Memory B cell (primary cell): ENCODE measurements at regions not wholly inside any gene's neighbourhood (a gene's known extent, or its start where the extent isn't known, plus 50 kb on each side); places are given as distances from the start of the nearest gene placed in this dataset.

ENCODE experiments used
- ATAC-seq: fragments of 150-1000 bp; cut with Tn5 transposase; 2 replicates; pipeline ENCODE4 v1.10.0; 2021; ENCODE audit warnings: low read depth, mild to moderate bottlenecking, moderate library complexity
- DNase-seq, 2 donors: peaks; one replicate each; pipeline ENCODE4 v3.0.0; 2022; ENCODE audit warnings: low spot score in 2 of 2
- H3K27ac Mint-ChIP-seq: one replicate; pipeline ENCODE4 v1.8.0; 2022; ENCODE audit warnings: mild to moderate bottlenecking, moderate library complexity, mixed read lengths
- H3K27me3 Mint-ChIP-seq: one replicate; pipeline ENCODE4 v1.8.0; 2022; ENCODE audit warnings: mixed read lengths
- H3K36me3 Mint-ChIP-seq: one replicate; pipeline ENCODE4 v1.8.0; 2022; ENCODE audit warnings: mild to moderate bottlenecking, mixed read lengths
- H3K4me1 Mint-ChIP-seq: one replicate; pipeline ENCODE4 v1.8.0; 2022; ENCODE audit warnings: mixed read lengths
- H3K4me3 Mint-ChIP-seq: one replicate; pipeline ENCODE4 v1.8.0; 2022; ENCODE audit warnings: mild to moderate bottlenecking, moderate library complexity, mixed read lengths
- H3K9me3 Mint-ChIP-seq: one replicate; pipeline ENCODE4 v1.8.0; 2022; ENCODE audit warnings: mixed read lengths

DNA sequence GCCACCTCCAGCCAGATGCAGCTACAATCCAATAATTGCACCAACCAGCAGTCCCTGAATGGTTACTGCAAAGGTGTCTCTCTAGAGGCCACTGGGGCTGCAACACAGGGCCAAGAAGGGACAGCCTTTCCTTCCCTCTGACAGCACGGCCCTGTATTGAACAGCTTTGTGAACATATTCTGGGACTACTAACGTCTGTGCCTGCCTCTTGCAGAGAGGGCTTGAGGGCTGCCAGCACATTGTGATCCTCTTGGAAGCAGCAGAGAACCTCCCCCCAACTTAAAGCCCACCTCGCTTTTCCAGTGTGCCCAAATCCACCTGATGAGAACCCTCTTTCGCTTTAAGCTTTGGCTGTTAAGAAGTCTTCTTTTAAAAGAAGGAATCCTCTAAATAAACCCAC lies 415.9 kb downstream of the RPS24 start:
- ATAC-seq (no peak), DNase-seq (no peak)
- Mint-ChIP-seq H3K27ac (no peak overlapping the region), H3K27me3 (peaks cover 11% of the 10 kb centered on the region), H3K9me3 (no peaks in the 10 kb centered on the region), H3K4me1 (peaks cover 3% of the 10 kb centered on the region), H3K4me3 (no peak overlapping the region), H3K36me3 (no peaks in the 10 kb centered on the region)

- DNase-seq (no peak), ATAC-seq (no peak)
- no peak overlapping the region for H3K27ac Mint-ChIP-seq
- H3K9me3 Mint-ChIP-seq: no peaks in the 10 kb centered on the region
- peaks cover 3% of the 10 kb centered on the region for H3K4me1 Mint-ChIP-seq
- H3K36me3 Mint-ChIP-seq: no peaks in the 10 kb centered on the region
- no peak overlapping the region for H3K4me3 Mint-ChIP-seq
- peaks cover 11% of the 10 kb centered on the region for H3K27me3 Mint-ChIP-seq
Observed at GRCh38 chr10:78450239-78450638, 416.6 kb downstream of the RPS24 start.

- no peaks in the 10 kb centered on the region for H3K36me3 Mint-ChIP-seq
- H3K4me3 Mint-ChIP-seq: no peak overlapping the region
- H3K27ac Mint-ChIP-seq: no peak overlapping the region
- ATAC-seq (no peak), DNase-seq (no peak)
- no peaks in the 10 kb centered on the region for H3K9me3 Mint-ChIP-seq
- peaks cover 3% of the 10 kb centered on the region for H3K4me1 Mint-ChIP-seq
- H3K27me3 Mint-ChIP-seq: peaks cover 12% of the 10 kb centered on the region
Observed at GRCh38 chr10:78450807-78451485, 417.3 kb downstream of the RPS24 start.

GRCh38 chr10:78451592-78451991 lies 417.9 kb downstream of the RPS24 start:
- Mint-ChIP-seq H3K4me3 (no peak overlapping the region), H3K36me3 (no peaks in the 10 kb centered on the region), H3K27ac (no peak overlapping the region), H3K4me1 (peaks cover 3% of the 10 kb centered on the region), H3K27me3 (peaks cover 12% of the 10 kb centered on the region), H3K9me3 (no peaks in the 10 kb centered on the region)
- DNase-seq (no peak), ATAC-seq (no peak)

GRCh38 chr10:78454123-78454645 lies 420.5 kb downstream of the RPS24 start:
- Mint-ChIP-seq H3K4me1 (peaks cover under 1% of the 10 kb centered on the region), H3K4me3 (no peak overlapping the region), H3K27me3 (peaks cover 5% of the 10 kb centered on the region), H3K27ac (no peak overlapping the region), H3K9me3 (no peaks in the 10 kb centered on the region), H3K36me3 (no peaks in the 10 kb centered on the region)
- no peak for ATAC-seq
- no peak for DNase-seq

DNA sequence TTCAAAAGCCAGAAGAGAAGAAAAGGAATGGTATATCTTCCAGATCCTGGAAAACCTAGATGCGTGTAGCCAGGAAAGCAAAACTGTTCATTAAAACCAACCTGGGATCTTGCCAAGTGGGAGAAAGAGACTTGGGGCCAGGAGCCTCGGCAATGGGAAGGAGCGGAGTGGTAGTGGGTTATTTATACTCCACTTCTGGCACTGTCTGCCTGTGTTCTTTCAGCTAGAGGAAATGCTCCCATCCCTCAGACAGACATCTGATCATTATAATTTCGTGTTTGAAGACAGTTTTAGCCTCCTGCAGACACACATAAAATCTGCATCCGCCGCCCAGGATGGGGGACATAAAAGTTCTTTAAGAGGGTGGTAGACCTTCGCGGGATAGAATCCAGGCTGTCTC lies 421.6 kb downstream of the RPS24 start:
- H3K4me1 Mint-ChIP-seq: no peaks in the 10 kb centered on the region
- DNase-seq: no peak
- H3K9me3 Mint-ChIP-seq: no peaks in the 10 kb centered on the region
- no peaks in the 10 kb centered on the region for H3K36me3 Mint-ChIP-seq
- no peak overlapping the region for H3K4me3 Mint-ChIP-seq
- H3K27ac Mint-ChIP-seq: no peak overlapping the region
- H3K27me3 Mint-ChIP-seq: peaks cover 5% of the 10 kb centered on the region
- ATAC-seq: no peak

DNA sequence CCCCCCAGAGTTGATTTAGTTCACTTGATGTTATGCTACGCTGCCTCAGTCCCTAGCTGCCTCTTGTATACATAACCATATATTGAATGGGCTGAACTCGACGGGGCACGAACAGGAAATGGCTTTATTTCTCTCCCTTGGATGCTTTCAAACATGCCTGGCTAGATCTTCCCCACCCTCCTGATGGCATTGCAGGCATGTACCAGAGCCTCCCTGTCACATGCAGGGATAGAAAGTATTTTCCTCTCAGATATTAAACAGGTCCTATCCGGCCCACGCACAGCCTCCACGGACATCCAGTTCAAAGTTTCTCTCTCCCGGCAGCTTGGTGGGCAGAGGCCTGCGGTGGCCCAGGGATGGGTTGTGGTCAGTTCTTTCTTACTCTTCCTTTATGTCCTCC lies 422.1 kb downstream of the RPS24 start:
- Mint-ChIP-seq H3K27me3 (peaks cover 5% of the 10 kb centered on the region), H3K9me3 (no peaks in the 10 kb centered on the region), H3K4me3 (no peak overlapping the region), H3K27ac (no peak overlapping the region), H3K4me1 (no peaks in the 10 kb centered on the region), H3K36me3 (no peaks in the 10 kb centered on the region)
- no peak for DNase-seq
- ATAC-seq: no peak

DNA sequence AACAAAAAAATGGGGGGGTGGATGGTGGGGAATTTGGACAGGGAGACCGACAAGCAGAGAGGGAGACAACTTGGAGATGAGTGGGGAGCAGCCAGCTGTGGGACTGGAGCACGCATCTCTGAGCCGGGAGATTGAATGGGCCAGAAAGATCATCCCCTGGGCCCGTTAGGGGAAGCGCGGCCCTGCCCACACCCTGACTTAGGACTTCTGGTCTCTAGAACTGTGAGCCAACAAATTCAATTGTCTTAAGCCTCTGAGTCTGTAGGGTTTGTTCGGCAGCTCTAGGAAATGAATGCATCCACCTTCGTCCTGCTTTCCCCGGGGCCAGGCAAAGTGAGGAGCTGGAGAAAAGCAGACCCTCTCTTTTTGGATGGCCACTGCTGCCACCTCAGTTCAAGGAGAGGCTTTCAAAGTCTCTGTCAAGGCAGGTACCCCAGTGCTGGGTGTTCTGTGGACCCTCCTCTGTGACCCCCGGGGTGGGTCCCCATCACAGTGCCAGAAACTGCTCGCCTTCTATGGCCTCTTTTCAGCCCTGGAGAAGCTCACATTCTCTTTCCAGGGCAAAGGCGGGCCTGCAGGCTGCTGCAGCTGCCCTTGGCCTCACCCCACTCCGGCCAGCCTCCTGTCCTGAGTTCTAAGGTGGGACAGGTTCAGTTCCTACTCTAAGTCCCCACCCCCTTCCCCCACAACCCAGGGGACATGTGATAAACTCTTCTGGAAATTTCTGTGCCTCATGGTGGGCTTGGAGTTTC lies 423.2 kb downstream of the RPS24 start:
- ATAC-seq (no peak), DNase-seq (no peak)
- H3K4me1 Mint-ChIP-seq: no peaks in the 10 kb centered on the region
- H3K36me3 Mint-ChIP-seq: no peaks in the 10 kb centered on the region
- no peak overlapping the region for H3K4me3 Mint-ChIP-seq
- H3K9me3 Mint-ChIP-seq: no peaks in the 10 kb centered on the region
- H3K27me3 Mint-ChIP-seq: peaks cover 5% of the 10 kb centered on the region
- no peak overlapping the region for H3K27ac Mint-ChIP-seq

DNA sequence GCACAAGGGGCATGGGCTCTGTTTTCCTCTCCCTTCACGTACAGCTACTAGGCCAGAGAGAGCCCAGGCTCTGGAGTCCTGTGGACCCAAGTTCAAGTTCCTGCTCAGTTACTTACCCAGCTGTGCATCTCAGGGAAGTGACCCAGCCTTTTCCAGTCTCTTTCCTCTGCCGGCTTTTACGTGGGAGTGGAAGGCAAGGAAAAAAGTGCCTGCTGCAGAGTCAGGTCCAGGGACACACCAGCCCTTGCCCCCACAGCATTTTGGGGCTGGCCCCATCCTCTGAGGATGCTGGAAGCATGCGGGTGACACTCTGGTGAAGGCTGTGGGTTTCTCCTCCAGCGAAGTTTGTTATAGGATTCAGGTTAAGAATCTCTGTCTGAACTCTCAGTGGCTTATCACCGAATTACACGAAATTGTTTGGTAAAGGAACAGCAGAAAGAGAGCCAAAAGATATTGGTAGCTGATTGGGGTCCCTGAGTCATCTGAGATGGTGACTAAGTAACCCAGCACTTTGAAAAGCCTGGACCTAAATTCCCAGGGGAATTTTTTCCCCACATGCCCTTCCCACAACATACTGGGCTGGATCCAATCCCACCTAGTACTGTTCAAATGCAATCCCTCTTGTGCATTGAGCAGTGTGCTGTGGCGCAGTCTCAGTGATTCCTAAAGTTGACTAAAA lies 424.3 kb downstream of the RPS24 start:
- Mint-ChIP-seq H3K27ac (no peak overlapping the region), H3K4me3 (no peak overlapping the region), H3K9me3 (no peaks in the 10 kb centered on the region), H3K27me3 (peaks cover 7% of the 10 kb centered on the region), H3K4me1 (no peaks in the 10 kb centered on the region), H3K36me3 (no peaks in the 10 kb centered on the region)
- ATAC-seq (no peak), DNase-seq (no peak)

DNA sequence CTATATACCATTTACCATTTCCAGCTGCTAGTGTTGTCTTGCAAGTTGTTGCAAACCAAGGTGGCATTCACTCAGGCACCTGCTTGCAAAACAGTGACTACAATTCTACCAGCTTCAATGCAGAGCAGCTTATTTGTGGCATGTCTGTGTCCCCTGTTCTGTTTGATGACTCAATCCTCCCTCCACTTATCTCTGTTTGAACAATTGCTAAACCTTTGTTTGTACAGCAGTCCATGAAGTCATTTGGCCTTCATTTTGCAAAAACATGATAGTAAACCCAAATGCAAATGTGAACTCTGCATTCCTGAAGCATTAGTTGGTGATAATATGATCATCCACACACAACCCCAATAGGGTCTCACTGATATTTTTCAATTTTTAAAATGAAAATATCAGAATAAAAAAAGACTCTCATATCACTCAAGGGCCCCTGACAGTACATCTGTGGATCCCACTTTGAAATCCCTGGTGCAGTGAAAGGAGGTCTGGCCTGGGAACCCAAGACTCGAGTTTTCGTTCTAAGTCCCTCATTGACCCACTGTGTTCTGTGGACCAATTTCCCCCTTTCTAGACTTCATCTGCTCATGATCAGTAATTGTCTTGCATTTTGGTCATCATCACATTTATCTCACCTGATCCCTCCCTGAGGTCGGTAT lies 425.4 kb downstream of the RPS24 start:
- no peaks in the 10 kb centered on the region for H3K9me3 Mint-ChIP-seq
- ATAC-seq: no peak
- DNase-seq: no peak

GRCh38 chr10:78459639-78460037 lies 426.0 kb downstream of the RPS24 start:
- Mint-ChIP-seq H3K4me1 (no peaks in the 10 kb centered on the region), H3K27ac (no peak overlapping the region), H3K36me3 (no peaks in the 10 kb centered on the region), H3K27me3 (peaks cover 12% of the 10 kb centered on the region), H3K9me3 (no peaks in the 10 kb centered on the region), H3K4me3 (no peak overlapping the region)
- ATAC-seq (no peak), DNase-seq (no peak)

More for the DNA sequence above, 425.4 kb downstream of the RPS24 start:
- Mint-ChIP-seq H3K27me3 (peaks cover 12% of the 10 kb centered on the region), H3K4me1 (no peaks in the 10 kb centered on the region), H3K4me3 (no peak overlapping the region), H3K27ac (no peak overlapping the region), H3K36me3 (no peaks in the 10 kb centered on the region)

DNA sequence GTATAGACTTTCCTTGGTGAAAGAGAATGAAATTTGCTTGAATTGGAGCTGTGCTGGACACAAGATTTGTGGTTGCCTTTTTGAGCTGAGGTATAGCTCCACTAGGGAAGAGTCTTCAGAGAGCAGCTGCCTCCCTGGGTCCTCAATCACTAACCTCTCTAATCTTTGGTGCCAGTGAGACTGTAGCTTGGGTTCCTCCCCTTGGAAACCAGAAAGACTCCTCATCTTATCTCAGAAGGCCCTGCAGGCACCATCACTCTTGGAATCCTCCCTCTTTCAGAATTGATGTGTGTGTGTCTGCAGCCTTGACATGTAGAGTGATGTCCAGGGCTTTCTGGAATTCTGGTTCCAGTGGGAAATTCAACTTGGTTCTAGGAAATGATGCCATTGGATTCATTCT lies 426.5 kb downstream of the RPS24 start:
- Mint-ChIP-seq H3K27me3 (peaks cover 14% of the 10 kb centered on the region), H3K4me3 (no peak overlapping the region), H3K4me1 (no peaks in the 10 kb centered on the region), H3K9me3 (no peaks in the 10 kb centered on the region), H3K27ac (no peak overlapping the region), H3K36me3 (no peaks in the 10 kb centered on the region)
- ATAC-seq (no peak), DNase-seq (no peak)

DNA sequence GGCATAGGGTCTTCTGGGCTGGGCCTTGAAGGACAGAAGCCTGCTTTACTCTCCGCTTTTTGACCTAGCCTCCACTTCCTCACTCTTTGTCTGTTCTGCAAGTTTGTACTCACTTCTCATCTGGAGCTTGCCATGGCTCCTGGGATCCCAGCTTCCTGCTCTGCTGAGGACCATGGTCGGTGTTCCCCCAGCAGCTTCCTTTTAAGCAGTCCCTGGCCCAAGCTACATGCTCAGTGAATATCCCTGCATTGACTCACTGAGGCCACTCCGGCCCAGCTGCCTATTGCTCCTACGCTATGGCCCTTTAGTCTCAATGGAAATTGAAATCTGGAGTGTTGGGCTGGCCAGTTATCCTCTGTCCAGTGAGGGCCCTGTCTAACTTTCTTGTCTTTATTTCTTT lies 427.7 kb downstream of the RPS24 start:
- H3K36me3 Mint-ChIP-seq: no peaks in the 10 kb centered on the region
- DNase-seq (no peak), ATAC-seq (no peak)
- peaks cover 13% of the 10 kb centered on the region for H3K27me3 Mint-ChIP-seq
- H3K9me3 Mint-ChIP-seq: no peaks in the 10 kb centered on the region
- H3K27ac Mint-ChIP-seq: no peak overlapping the region
- H3K4me1 Mint-ChIP-seq: no peaks in the 10 kb centered on the region
- H3K4me3 Mint-ChIP-seq: no peak overlapping the region

- Mint-ChIP-seq H3K9me3 (no peaks in the 10 kb centered on the region), H3K4me1 (no peaks in the 10 kb centered on the region), H3K27me3 (peaks cover 13% of the 10 kb centered on the region), H3K27ac (no peak overlapping the region), H3K4me3 (no peak overlapping the region), H3K36me3 (no peaks in the 10 kb centered on the region)
- DNase-seq (no peak), ATAC-seq (no peak)
Observed at GRCh38 chr10:78462176-78462575, 428.5 kb downstream of the RPS24 start.
